PFSK-1 (cell line): ENCODE measurements at regions not wholly inside any gene's neighbourhood (a gene's known extent, or its start where the extent isn't known, plus 50 kb on each side); places are given as distances from the start of the nearest gene placed in this dataset.

Source experiments
- POLR2AphosphoS5 ChIP-seq: IDR thresholded peaks from 2 replicates; pipeline ENCODE4 v1.6.1; 2012; ENCODE audit warnings: low read depth, mild to moderate bottlenecking, control low read depth, low read length, moderate library complexity
- SIN3A ChIP-seq: IDR thresholded peaks from 2 replicates; pipeline ENCODE4 v1.6.1; 2012; ENCODE audit warnings: mild to moderate bottlenecking, low read length, moderate library complexity, borderline replicate concordance; ENCODE audit not compliant: insufficient read depth
- TF ChIP-seq, protein P1 (sequence below), 2 experiments: IDR thresholded peaks; 2 replicates each; pipeline versions ENCODE4 v1.6.1 to v1.8.0; 2011 to 2012; ENCODE audit warnings: low read depth in 2 of 2, low read length in 2 of 2, control low read depth in 1 of 2, inconsistent platforms in 1 of 2, mild to moderate bottlenecking in 1 of 2, moderate library complexity in 1 of 2; ENCODE audit not compliant: insufficient read depth in 1 of 2

DNA sequence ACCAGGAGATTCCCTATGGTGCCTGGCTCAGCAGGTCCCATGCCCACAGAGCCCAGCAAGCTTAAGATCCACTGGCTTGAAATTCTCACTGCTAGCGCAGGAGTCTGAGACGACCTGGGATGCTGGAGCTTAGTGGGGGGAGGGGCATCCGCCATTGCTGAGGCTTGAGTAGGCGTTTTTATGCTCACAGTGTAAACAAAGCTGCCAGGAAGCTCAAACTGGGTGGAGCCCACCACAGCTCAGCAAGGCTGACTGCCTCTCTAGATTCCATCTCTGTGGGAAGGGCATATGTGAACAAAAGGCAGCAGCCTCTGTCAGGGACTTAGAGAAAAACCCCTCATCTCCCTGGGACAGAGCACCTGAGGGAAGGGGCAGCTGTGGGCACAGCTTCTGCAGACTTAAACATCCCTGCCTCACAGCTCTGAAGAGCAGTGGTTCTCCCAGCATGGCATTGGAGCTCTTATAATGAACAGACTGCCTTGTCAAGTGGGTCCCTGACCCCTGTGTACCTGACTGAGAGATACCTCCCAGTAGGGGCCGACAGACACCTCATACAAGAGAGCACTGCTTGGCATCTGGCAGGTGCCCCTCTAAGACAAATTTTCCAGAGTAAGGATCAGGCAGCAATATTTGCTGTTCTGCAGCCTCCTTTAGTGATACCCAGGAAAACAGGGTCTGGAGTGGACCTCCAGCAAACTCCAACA lies 231.5 kb upstream of the SETMAR start:
- no peak for TF ChIP-seq POLR2AphosphoS5
- TF ChIP-seq, protein P1, sequence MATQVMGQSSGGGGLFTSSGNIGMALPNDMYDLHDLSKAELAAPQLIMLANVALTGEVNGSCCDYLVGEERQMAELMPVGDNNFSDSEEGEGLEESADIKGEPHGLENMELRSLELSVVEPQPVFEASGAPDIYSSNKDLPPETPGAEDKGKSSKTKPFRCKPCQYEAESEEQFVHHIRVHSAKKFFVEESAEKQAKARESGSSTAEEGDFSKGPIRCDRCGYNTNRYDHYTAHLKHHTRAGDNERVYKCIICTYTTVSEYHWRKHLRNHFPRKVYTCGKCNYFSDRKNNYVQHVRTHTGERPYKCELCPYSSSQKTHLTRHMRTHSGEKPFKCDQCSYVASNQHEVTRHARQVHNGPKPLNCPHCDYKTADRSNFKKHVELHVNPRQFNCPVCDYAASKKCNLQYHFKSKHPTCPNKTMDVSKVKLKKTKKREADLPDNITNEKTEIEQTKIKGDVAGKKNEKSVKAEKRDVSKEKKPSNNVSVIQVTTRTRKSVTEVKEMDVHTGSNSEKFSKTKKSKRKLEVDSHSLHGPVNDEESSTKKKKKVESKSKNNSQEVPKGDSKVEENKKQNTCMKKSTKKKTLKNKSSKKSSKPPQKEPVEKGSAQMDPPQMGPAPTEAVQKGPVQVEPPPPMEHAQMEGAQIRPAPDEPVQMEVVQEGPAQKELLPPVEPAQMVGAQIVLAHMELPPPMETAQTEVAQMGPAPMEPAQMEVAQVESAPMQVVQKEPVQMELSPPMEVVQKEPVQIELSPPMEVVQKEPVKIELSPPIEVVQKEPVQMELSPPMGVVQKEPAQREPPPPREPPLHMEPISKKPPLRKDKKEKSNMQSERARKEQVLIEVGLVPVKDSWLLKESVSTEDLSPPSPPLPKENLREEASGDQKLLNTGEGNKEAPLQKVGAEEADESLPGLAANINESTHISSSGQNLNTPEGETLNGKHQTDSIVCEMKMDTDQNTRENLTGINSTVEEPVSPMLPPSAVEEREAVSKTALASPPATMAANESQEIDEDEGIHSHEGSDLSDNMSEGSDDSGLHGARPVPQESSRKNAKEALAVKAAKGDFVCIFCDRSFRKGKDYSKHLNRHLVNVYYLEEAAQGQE (IDR thresholded peaks at IDR 0.05; ENCODE audit: insufficient read depth in 1 of 2, low read depth in 2 of 2, low read length in 2 of 2) = no peak
- TF ChIP-seq SIN3A = no peak
